ENCODE measurements at regions not wholly inside any gene's neighbourhood (a gene's known extent, or its start where the extent isn't known, plus 50 kb on each side); places are given as distances from the start of the nearest gene placed in this dataset.

DNA sequence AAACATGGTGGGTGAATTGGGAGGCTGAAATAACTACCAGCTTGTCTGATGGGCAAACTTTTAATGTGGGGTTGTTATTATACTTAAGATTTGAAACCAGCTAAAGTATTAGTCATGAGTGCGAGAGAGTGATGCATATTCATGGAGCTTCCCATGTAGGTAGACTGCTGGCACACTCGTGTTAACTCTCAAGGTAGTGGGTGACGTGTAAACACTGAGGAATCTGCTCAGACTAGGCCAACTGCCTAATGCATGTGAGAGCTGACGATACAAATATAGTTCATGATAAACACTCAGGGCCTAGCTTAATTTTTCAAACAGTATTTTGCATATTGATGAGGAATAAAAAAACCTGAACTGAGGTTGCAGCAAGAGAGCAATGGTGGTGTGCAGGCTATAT lies 1165.7 kb upstream of the PIK3C3 start:
- H2AFZ ChIP-seq (ENCODE audit: low read depth) = no peak overlapping the region
- no peaks in the 10 kb centered on the region for H3K27me3 ChIP-seq (ENCODE audit: insufficient read depth, low read depth)
- no peak overlapping the region for H3K9ac ChIP-seq

DNA sequence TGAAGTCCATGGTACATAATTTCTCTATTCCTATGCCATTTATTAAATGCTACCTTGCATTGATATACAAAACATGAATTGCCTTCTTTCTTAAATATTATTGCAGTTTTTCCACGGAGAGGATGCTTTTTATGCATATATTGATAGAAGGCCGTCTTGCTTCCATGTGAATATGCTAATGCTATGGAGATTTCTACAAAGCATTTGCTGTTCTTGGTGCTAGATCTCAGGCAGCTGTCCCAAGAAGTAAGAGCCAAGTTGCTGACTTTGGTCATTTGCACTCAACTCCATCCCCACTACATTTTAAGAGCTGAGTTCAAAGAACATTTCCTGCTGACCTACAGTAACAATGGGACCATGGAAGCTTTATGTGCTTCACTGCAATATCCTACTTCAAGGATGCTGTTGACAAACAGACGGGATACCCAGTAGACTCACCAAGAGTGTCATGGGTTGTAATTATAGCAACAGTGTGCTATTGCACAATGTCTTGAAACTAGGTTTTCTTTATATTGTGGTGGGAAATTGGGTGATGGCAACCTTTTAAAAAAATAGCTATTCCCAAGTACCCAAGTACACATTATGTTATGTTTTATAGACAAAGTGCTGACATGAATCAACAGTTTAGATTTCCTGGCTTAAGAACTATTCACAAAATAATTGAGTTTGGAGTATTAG lies 1172.4 kb upstream of the PIK3C3 start:
- H2AFZ ChIP-seq (ENCODE audit: low read depth) = no peak overlapping the region
- H4K20me1 ChIP-seq (ENCODE audit: insufficient read depth) = no peaks in the 10 kb centered on the region
- H3K27me3 ChIP-seq (ENCODE audit: insufficient read depth, low read depth) = no peaks in the 10 kb centered on the region
- no peak overlapping the region for H3K9ac ChIP-seq
- no peak overlapping the region for H3K4me3 ChIP-seq (IDR thresholded peaks at IDR 0.05; ENCODE audit: insufficient read depth, low read depth, low read length)
- no peaks in the 10 kb centered on the region for H3K4me1 ChIP-seq (ENCODE audit: low read depth, poor library complexity, severe bottlenecking)
- H3K79me2 ChIP-seq (ENCODE audit: insufficient read depth, low read depth) = no peaks in the 10 kb centered on the region
- TF ChIP-seq, protein P1, sequence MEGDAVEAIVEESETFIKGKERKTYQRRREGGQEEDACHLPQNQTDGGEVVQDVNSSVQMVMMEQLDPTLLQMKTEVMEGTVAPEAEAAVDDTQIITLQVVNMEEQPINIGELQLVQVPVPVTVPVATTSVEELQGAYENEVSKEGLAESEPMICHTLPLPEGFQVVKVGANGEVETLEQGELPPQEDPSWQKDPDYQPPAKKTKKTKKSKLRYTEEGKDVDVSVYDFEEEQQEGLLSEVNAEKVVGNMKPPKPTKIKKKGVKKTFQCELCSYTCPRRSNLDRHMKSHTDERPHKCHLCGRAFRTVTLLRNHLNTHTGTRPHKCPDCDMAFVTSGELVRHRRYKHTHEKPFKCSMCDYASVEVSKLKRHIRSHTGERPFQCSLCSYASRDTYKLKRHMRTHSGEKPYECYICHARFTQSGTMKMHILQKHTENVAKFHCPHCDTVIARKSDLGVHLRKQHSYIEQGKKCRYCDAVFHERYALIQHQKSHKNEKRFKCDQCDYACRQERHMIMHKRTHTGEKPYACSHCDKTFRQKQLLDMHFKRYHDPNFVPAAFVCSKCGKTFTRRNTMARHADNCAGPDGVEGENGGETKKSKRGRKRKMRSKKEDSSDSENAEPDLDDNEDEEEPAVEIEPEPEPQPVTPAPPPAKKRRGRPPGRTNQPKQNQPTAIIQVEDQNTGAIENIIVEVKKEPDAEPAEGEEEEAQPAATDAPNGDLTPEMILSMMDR (conservative IDR thresholded peaks at IDR 0.05; ENCODE audit: low read depth, low read length) = no peak
- no peaks in the 10 kb centered on the region for H3K36me3 ChIP-seq (ENCODE audit: insufficient read depth)
- no peak overlapping the region for H3K4me2 ChIP-seq
- H3K27ac ChIP-seq = no peak overlapping the region

More for the DNA sequence above, 1165.7 kb upstream of the PIK3C3 start:
- Histone ChIP-seq H4K20me1 (ENCODE audit: insufficient read depth) (no peaks in the 10 kb centered on the region), H3K4me3 (IDR thresholded peaks at IDR 0.05; ENCODE audit: insufficient read depth, low read depth, low read length) (no peak overlapping the region), H3K79me2 (ENCODE audit: insufficient read depth, low read depth) (no peaks in the 10 kb centered on the region), H3K27ac (no peak overlapping the region), H3K36me3 (ENCODE audit: insufficient read depth) (no peaks in the 10 kb centered on the region), H3K4me2 (no peak overlapping the region), H3K4me1 (ENCODE audit: low read depth, poor library complexity, severe bottlenecking) (no peaks in the 10 kb centered on the region)
- TF ChIP-seq, protein P1 (conservative IDR thresholded peaks at IDR 0.05; ENCODE audit: low read depth, low read length) = no peak

DNA sequence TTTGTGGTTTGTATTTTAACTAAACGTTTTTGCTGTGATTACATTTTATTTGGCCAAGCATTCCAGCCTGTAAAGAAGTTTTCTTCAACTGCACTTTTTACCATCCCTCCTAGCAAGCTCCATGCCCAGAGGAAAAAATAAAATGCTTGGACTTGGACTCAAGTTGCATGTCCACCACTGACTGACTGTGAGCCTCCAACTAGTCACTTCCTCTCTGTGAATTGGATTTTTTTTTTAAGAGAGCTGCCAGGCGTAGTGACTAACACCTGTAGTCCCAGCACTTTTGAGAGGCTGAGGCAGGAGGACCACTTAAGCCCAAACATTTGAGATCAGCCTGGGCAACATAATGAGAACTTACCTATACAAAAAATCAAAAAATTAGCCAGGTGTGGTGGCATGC lies 1185.2 kb upstream of the PIK3C3 start:
- Histone ChIP-seq H3K4me1 (ENCODE audit: low read depth, poor library complexity, severe bottlenecking) (no peaks in the 10 kb centered on the region), H3K27me3 (ENCODE audit: insufficient read depth, low read depth) (no peaks in the 10 kb centered on the region), H3K36me3 (ENCODE audit: insufficient read depth) (no peaks in the 10 kb centered on the region), H3K4me3 (IDR thresholded peaks at IDR 0.05; ENCODE audit: insufficient read depth, low read depth, low read length) (no peak overlapping the region), H3K9ac (no peak overlapping the region), H3K27ac (no peak overlapping the region), H4K20me1 (ENCODE audit: insufficient read depth) (no peaks in the 10 kb centered on the region), H2AFZ (ENCODE audit: low read depth) (no peak overlapping the region), H3K79me2 (ENCODE audit: insufficient read depth, low read depth) (no peaks in the 10 kb centered on the region), H3K4me2 (no peak overlapping the region)
- TF ChIP-seq, protein P1 (conservative IDR thresholded peaks at IDR 0.05; ENCODE audit: low read depth, low read length) = no peak

DNA sequence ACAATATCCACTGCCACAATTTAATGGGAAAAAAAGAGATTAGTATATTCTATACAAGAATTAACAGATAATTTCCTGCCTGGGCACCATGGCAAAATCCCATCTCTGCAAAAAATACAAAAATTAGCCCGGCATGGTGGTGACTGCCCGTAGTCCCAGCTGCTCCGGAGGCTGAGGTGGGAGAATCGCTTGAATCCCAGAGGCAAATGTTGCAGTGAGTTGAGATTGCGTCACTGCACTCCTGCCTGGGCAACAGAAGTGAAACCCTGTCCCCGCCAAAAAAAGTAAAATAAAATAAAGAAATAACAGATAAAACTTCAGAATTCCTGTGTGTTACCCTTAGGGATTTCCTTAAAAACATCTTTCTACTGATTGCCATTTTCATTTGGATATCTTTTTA lies 1194.8 kb upstream of the PIK3C3 start:
- Histone ChIP-seq H3K36me3 (ENCODE audit: insufficient read depth) (no peaks in the 10 kb centered on the region), H2AFZ (ENCODE audit: low read depth) (no peak overlapping the region), H3K4me2 (no peak overlapping the region), H3K4me3 (IDR thresholded peaks at IDR 0.05; ENCODE audit: insufficient read depth, low read depth, low read length) (no peak overlapping the region), H4K20me1 (ENCODE audit: insufficient read depth) (no peaks in the 10 kb centered on the region), H3K27me3 (ENCODE audit: insufficient read depth, low read depth) (no peaks in the 10 kb centered on the region), H3K27ac (no peak overlapping the region), H3K4me1 (ENCODE audit: low read depth, poor library complexity, severe bottlenecking) (no peaks in the 10 kb centered on the region), H3K79me2 (ENCODE audit: insufficient read depth, low read depth) (no peaks in the 10 kb centered on the region), H3K9ac (no peak overlapping the region)
- TF ChIP-seq, protein P1 (conservative IDR thresholded peaks at IDR 0.05; ENCODE audit: low read depth, low read length) = no peak
